ENCODE measurements at regions not wholly inside any gene's neighbourhood (a gene's known extent, or its start where the extent isn't known, plus 50 kb on each side); places are given as distances from the start of the nearest gene placed in this dataset.
A peak's percentile ranks its signal among the peaks of the same experiment; 100 is the strongest.

- Histone ChIP-seq H3K79me1 (ENCODE audit: low read depth, low read length) (no peaks in the 10 kb centered on the region), H3K4me2 (ENCODE audit: insufficient read depth in 1 of 2, low read depth in 2 of 2, low read length in 2 of 2) (peak overlapping the region; percentile 15 to 49), H3K14ac (ENCODE audit: insufficient read length) (no peak overlapping the region), H3K9me3 (ENCODE audit: insufficient read depth in 2 of 2, low read depth in 1 of 2, low read length in 1 of 2) (peaks cover 7 to 9% of the 10 kb centered on the region in 2 experiments), H2BK5ac (ENCODE audit: low read depth, low read length) (no peak overlapping the region), H2BK120ac (replicated peaks; ENCODE audit: low read depth, low read length) (peak overlapping the region; percentile 36), H3K4me3 (ENCODE audit: extremely low read depth in 1 of 4, insufficient read depth in 2 of 4, low read depth in 3 of 4, low read length in 4 of 4) (no peak overlapping the region), H4K20me1 (replicated peaks in 1 of 2; ENCODE audit: control insufficient read depth in 1 of 2, insufficient read depth in 2 of 2, low read length in 2 of 2) (no peaks in the 10 kb centered on the region), H2AFZ (ENCODE audit: low read length) (peak overlapping the region; percentile 33; the same call in 1 of the 2 replicates), H3K36me3 (ENCODE audit: control insufficient read depth in 2 of 4, insufficient read depth in 4 of 4, low read length in 3 of 4) (no peaks in the 10 kb centered on the region; a peak in 1 of 8 replicates), H3K27ac (ENCODE audit: low read depth, low read length) (no peak overlapping the region), H3K4ac (replicated peaks; ENCODE audit: insufficient read length, low read depth, low read length) (no peak overlapping the region), H4K8ac (ENCODE audit: extremely low read depth, insufficient read depth, low read length) (no peak overlapping the region), H2BK20ac (ENCODE audit: low read length) (peak overlapping the region; percentile 97), H3K23ac (ENCODE audit: insufficient read length) (no peak overlapping the region), H3K18ac (ENCODE audit: extremely low read depth, low read length) (0 out of 2 replicates have a peak overlapping the region, but pooled peaks have one; percentile 42), H2BK12ac (ENCODE audit: low read depth, low read length) (peak overlapping the region; percentile 87; the same call in 1 of the 2 replicates), H3K79me2 (ENCODE audit: control insufficient read depth in 1 of 2, insufficient read depth in 2 of 2, low read length in 2 of 2) (no peaks in the 10 kb centered on the region), H4K5ac (ENCODE audit: insufficient read length, low read depth, low read length) (no peak overlapping the region), H3K9ac (replicated peaks in 1 of 4; ENCODE audit: extremely low read depth in 1 of 4, low read depth in 3 of 4, low read length in 3 of 4) (no peak overlapping the region), H3K23me2 (ENCODE audit: low read depth, low read length) (peaks cover 8% of the 10 kb centered on the region), H3K27me3 (replicated peaks in 1 of 4; ENCODE audit: control insufficient read depth in 3 of 4, extremely low read depth in 1 of 4, insufficient read depth in 3 of 4, low read length in 3 of 4) (no peaks in the 10 kb centered on the region), H4K91ac (replicated peaks; ENCODE audit: insufficient read length, low read length) (no peak overlapping the region), H2BK15ac (ENCODE audit: low read length) (no peak overlapping the region), H2AK5ac (ENCODE audit: low read depth, low read length) (no peak overlapping the region), H3K56ac (replicated peaks; ENCODE audit: insufficient read length, low read depth, low read length) (no peak overlapping the region), H3K4me1 (replicated peaks in 1 of 4; ENCODE audit: control insufficient read depth in 3 of 4, insufficient read depth in 4 of 4, low read length in 3 of 4) (peaks cover 3 to 20% (median 10%) of the 10 kb centered on the region in 4 experiments)
- CTCF ChIA-PET (ENCODE audit: partially characterized antibody): no interaction called here
- TF ChIP-seq KDM1A (IDR thresholded peaks at IDR 0.05; ENCODE audit: borderline replicate concordance, low read length) (no peak), GTF2F1 (IDR thresholded peaks at IDR 0.05; ENCODE audit: borderline replicate concordance, low read depth, low read length) (no peak), ATF2 (IDR thresholded peaks at IDR 0.05; ENCODE audit: low read length) (no peak), BRCA1 (IDR thresholded peaks at IDR 0.05; ENCODE audit: low read depth, low read length) (no peak), CTCF (IDR thresholded peaks at IDR 0.05; ENCODE audit: control extremely low read depth in 1 of 3, insufficient read depth in 1 of 3, low read depth in 1 of 3, low read length in 3 of 3) (no peak)
- 83% methylated on average over 27 of the region's 27 CpGs; no CpG with 5 or more reads in 1 of the 2 experiments for WGBS, 2 experiments (ENCODE audit: extremely low coverage in 1 of 2, insufficient coverage in 1 of 2, insufficient read length in 1 of 2, insufficient replicate concordance in 2 of 2, low coverage in 1 of 2, low lambda C conversion rate in 2 of 2, missing lambda C conversion rate in 1 of 2)
- peak; percentile 7 for FAIRE-seq
- POLR2A ChIA-PET (ENCODE audit: partially characterized antibody): no interaction called here
- no peak for DNase-seq (ENCODE audit: low read depth in 1 of 2, low spot score in 2 of 2)
These were observed 213.9 kb downstream of the IRX2 start for GRCh38 chr5:2537378-2538145.

Measured in H1 (cell line).